ENCODE measurements at regions not wholly inside any gene's neighbourhood (a gene's known extent, or its start where the extent isn't known, plus 50 kb on each side); places are given as distances from the start of the nearest gene placed in this dataset.

DNA sequence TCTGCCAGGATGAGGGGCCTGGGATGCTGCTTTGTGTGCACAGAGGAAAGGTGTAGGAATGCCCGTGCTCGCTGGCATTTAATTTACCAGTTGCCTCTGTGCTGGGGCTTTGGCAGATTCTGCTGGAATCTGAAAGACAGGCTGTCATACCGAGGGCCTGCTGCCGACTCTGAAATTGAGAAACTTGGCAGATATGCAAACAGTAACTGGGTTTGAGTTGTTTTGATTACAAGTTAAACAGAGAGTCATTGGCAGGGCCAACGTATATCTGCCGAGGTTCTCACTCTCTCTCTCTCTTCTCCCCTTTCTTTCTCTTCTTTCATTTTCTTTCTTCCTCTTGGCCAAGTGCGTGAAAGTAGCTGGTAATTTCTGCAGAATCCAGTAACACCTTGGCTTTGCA lies 618.7 kb downstream of the VRK1 start:
- no peak for DNase-seq (ENCODE audit: low read depth)
- TF ChIP-seq, protein P1, sequence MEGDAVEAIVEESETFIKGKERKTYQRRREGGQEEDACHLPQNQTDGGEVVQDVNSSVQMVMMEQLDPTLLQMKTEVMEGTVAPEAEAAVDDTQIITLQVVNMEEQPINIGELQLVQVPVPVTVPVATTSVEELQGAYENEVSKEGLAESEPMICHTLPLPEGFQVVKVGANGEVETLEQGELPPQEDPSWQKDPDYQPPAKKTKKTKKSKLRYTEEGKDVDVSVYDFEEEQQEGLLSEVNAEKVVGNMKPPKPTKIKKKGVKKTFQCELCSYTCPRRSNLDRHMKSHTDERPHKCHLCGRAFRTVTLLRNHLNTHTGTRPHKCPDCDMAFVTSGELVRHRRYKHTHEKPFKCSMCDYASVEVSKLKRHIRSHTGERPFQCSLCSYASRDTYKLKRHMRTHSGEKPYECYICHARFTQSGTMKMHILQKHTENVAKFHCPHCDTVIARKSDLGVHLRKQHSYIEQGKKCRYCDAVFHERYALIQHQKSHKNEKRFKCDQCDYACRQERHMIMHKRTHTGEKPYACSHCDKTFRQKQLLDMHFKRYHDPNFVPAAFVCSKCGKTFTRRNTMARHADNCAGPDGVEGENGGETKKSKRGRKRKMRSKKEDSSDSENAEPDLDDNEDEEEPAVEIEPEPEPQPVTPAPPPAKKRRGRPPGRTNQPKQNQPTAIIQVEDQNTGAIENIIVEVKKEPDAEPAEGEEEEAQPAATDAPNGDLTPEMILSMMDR (conservative IDR thresholded peaks at IDR 0.05; ENCODE audit: low read depth, low read length) = no peak

DNA sequence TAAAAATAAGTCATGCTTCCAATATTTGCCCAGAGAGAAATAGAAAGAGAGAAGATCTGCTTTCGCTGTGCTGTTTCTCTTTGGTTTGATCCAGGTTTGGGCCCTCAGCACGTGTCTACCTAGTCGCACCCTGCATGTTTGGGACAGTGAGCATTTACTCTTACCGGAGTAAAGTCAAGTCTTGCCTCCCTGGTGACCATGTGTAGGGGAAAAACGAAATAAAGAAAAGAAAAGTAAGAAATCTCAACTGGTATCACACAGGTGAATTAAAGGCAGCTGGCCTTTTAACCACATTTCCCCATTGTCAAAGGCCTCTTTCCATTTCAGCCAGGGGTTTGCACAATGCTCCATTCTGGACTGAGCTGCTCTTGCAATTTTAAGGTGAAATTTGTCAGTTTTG lies 619.4 kb downstream of the VRK1 start:
- H3K4me3 ChIP-seq (ENCODE audit: low read length) = no peak overlapping the region
- no peak for DNase-seq (ENCODE audit: low read depth)
- TF ChIP-seq, protein P1 (conservative IDR thresholded peaks at IDR 0.05; ENCODE audit: low read depth, low read length) = no peak

More for the DNA sequence above, 618.7 kb downstream of the VRK1 start:
- H3K4me3 ChIP-seq (ENCODE audit: low read length) = no peak overlapping the region

DNA sequence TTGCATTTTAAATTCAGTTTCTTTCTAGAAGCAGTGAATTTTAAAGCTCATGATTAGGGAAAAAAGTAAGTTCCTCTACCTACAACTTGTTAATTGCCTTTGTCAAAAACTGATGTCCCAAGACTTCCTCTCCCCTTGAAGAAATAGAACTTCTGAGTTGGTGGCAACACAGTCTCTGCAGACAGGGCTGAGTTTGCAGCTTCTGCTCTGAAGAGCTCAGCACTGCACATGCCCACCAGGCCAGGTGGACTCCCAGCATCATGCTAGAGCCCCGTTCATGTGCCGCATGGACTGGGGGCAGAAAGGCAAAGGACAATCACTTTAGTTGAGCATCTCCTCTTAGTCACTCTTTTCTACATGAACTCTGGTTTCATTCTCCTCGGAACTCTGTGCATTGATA lies 620.1 kb downstream of the VRK1 start:
- no peak for DNase-seq (ENCODE audit: low read depth)
- TF ChIP-seq, protein P1 (conservative IDR thresholded peaks at IDR 0.05; ENCODE audit: low read depth, low read length) = no peak
- no peak overlapping the region for H3K4me3 ChIP-seq (ENCODE audit: low read length)

DNA sequence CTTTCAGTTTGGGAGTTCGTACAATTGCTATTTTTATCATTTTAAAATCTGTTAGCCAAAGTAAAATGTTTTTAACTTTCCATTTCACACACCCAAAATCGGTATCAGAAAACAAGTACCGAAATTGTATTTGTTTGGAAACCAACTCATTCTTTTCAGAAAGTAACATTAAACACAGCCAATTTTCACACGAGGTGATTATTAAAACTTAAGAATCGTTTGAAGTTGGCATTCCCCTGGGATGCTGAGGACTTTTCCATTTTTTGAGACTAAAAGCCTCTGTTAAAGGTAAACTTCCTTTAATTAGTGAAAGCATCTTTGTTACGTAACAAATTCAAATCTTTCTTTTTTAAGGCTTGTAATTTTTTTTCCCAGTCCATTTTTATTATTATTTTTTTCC lies 623.0 kb downstream of the VRK1 start:
- TF ChIP-seq, protein P1 (conservative IDR thresholded peaks at IDR 0.05; ENCODE audit: low read depth, low read length) = no peak
- DNase-seq (ENCODE audit: low read depth) = no peak
- H3K4me3 ChIP-seq (ENCODE audit: low read length) = no peak overlapping the region

DNA sequence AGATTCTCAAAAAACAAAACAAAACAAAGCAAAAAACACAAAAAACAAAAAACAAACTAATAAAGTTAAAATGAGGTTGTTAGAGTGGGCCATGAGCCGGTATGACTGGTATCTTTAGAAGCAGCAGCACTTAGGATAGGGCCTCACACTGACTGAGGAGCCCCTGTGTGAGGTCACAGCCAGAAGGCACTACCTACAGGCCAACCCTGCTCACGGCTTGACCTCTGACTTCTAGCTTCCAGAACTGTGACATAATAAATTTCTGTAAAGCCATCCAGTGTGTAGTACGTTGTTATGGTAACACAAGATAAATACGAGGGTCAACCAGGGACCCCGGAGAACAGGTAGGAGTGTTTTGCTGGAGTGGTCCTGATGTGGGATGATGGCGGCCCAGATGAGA lies 629.6 kb downstream of the VRK1 start:
- TF ChIP-seq, protein P1 (conservative IDR thresholded peaks at IDR 0.05; ENCODE audit: low read depth, low read length) = no peak
- no peak overlapping the region for H3K4me3 ChIP-seq (ENCODE audit: low read length)
- no peak for DNase-seq (ENCODE audit: low read depth)

DNA sequence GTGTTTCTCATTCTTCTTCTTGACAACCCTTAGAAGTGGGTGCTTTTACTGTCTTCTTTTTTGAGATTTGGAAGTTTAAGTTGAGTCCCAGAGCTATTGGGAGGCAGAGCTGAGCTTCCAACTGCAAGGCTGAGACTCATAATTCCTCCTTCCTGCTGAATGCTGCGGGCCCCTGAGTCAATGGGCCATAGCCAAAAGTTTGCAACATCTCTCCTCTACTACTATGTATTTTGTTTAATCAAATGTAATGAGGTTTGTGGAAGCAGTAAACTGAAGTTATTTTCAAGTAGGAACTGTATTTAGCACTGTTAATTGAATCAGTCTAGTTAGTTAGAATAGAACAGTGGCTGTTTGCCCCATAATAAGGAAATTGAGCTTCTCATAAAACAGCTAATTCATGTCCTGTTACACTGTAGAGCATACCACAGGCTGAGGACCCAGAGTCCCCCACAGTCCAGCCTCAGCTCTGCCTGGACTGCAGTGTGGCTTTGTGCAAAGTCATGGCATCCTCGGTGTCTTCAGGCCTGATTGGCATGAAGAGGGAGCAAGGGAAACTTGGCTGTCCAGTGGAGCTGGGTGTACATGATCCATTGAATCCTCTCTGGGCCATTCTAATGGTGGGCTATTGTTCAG lies 631.7 kb downstream of the VRK1 start:
- TF ChIP-seq, protein P1 (conservative IDR thresholded peaks at IDR 0.05; ENCODE audit: low read depth, low read length) = no peak
- DNase-seq (ENCODE audit: low read depth) = no peak
- no peak overlapping the region for H3K4me3 ChIP-seq (ENCODE audit: low read length)

DNA sequence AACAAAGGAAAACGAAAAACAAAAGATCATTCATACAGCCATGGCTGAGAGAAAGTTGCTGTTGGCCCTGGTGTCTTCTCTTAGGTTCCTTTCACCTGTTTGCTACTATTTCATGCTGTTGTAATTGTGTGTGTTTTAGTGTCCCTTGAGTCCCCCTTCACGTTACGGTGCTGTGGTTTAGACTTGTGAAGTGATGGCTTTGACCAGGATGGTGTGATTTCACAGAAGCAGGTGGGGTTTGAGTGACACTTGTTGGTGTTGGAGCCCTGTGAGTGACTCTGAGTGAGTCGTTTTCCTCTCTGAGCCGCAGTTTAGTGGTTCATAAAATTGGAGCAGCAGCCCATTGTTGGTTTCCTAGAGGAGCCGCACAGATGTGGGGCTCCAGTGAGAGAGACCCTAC lies 635.4 kb downstream of the VRK1 start:
- no peak overlapping the region for H3K4me3 ChIP-seq (ENCODE audit: low read length)
- DNase-seq (ENCODE audit: low read depth) = no peak
- TF ChIP-seq, protein P1 (conservative IDR thresholded peaks at IDR 0.05; ENCODE audit: low read depth, low read length) = no peak

All from retinal pigment epithelial cell (primary cell).